ENCODE measurements at regions not wholly inside any gene's neighbourhood (a gene's known extent, or its start where the extent isn't known, plus 50 kb on each side); places are given as distances from the start of the nearest gene placed in this dataset.

DNA sequence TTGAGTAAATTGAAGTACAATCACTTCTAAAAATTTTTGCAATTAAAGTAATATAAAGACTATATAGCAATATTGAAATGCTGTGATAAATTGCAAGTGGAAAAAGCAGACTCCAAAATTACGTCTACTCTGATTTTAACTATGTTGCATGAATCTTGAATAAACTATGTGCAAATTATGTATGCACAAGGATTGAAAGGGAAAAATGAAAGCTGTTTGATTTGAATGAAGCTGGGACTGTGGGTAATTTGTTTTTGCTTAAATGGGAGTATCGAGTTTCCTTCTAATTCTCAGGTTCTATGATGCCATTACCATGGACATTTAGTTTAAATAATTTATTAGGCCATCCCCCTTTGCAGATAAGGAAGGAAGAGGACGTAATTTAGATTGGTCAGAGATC lies 198.7 kb upstream of the MYLIP start:
- DNase-seq: no peak
- intact Hi-C loops (cut with DNase I): no loop called here
- TF ChIP-seq, protein P1, sequence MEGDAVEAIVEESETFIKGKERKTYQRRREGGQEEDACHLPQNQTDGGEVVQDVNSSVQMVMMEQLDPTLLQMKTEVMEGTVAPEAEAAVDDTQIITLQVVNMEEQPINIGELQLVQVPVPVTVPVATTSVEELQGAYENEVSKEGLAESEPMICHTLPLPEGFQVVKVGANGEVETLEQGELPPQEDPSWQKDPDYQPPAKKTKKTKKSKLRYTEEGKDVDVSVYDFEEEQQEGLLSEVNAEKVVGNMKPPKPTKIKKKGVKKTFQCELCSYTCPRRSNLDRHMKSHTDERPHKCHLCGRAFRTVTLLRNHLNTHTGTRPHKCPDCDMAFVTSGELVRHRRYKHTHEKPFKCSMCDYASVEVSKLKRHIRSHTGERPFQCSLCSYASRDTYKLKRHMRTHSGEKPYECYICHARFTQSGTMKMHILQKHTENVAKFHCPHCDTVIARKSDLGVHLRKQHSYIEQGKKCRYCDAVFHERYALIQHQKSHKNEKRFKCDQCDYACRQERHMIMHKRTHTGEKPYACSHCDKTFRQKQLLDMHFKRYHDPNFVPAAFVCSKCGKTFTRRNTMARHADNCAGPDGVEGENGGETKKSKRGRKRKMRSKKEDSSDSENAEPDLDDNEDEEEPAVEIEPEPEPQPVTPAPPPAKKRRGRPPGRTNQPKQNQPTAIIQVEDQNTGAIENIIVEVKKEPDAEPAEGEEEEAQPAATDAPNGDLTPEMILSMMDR (IDR thresholded peaks at IDR 0.05): no peak
- WGBS, 3 donors: 78 to 89% (median 85%) methylated on average over 3 of the region's 3 CpGs
- Histone ChIP-seq H3K27ac (no peak overlapping the region), H3K36me3 (ENCODE audit: insufficient read depth in 1 of 2, low read depth in 1 of 2) (no peaks in the 10 kb centered on the region), H3K4me1 (peaks cover 8% of the 10 kb centered on the region), H3K4me3 (no peak overlapping the region), H3K27me3 (ENCODE audit: insufficient read depth in 3 of 3, low read length in 2 of 3) (no peaks in the 10 kb centered on the region), H3K9me3 (no peaks in the 10 kb centered on the region)
- ATAC-seq: no peak

GRCh38 chr6:15929685-15930084 lies 199.2 kb upstream of the MYLIP start:
- H3K27me3 ChIP-seq (ENCODE audit: insufficient read depth in 3 of 3, low read length in 2 of 3): no peaks in the 10 kb centered on the region
- no peaks in the 10 kb centered on the region for H3K36me3 ChIP-seq (ENCODE audit: insufficient read depth in 1 of 2, low read depth in 1 of 2)
- no peak for ATAC-seq
- H3K4me3 ChIP-seq: no peak overlapping the region
- intact Hi-C loops (cut with DNase I): no loop called here
- H3K4me1 ChIP-seq: peaks cover 8% of the 10 kb centered on the region
- 28 to 36% (median 30%) methylated on average over 1 of the region's 1 CpG for WGBS, 3 donors
- DNase-seq: no peak
- H3K9me3 ChIP-seq: no peaks in the 10 kb centered on the region
- TF ChIP-seq, protein P1 (IDR thresholded peaks at IDR 0.05): no peak
- no peak overlapping the region for H3K27ac ChIP-seq

- ATAC-seq: no peak
- intact Hi-C loops (cut with DNase I): no loop called here
- TF ChIP-seq, protein P1 (IDR thresholded peaks at IDR 0.05): no peak
Measured at GRCh38 chr6:15927531-15928225, 201.2 kb upstream of the MYLIP start.

GRCh38 chr6:15926256-15926655 lies 202.6 kb upstream of the MYLIP start:
- Histone ChIP-seq H3K4me1 (peaks cover 8% of the 10 kb centered on the region), H3K27ac (peak overlapping the region; percentile 63), H3K9me3 (no peaks in the 10 kb centered on the region), H3K27me3 (ENCODE audit: insufficient read depth in 3 of 3, low read length in 2 of 3) (no peaks in the 10 kb centered on the region), H3K36me3 (ENCODE audit: insufficient read depth in 1 of 2, low read depth in 1 of 2) (no peaks in the 10 kb centered on the region), H3K4me3 (no peak overlapping the region)
- ATAC-seq: peak in 3 of 4 donors; percentile 62 to 96 (median 88)
- 16 to 28% (median 24%) methylated on average over 3 of the region's 3 CpGs for WGBS, 3 donors
- intact Hi-C loops (cut with DNase I): no loop called here
- TF ChIP-seq, protein P1 (IDR thresholded peaks at IDR 0.05): no peak
- DNase-seq: no peak

More at GRCh38 chr6:15927531-15928225, 201.2 kb upstream of the MYLIP start:
- no peaks in the 10 kb centered on the region for H3K36me3 ChIP-seq (ENCODE audit: insufficient read depth in 1 of 2, low read depth in 1 of 2)
- H3K4me1 ChIP-seq: peaks cover 8% of the 10 kb centered on the region
- no peaks in the 10 kb centered on the region for H3K9me3 ChIP-seq
- H3K4me3 ChIP-seq: no peak overlapping the region
- H3K27me3 ChIP-seq (ENCODE audit: insufficient read depth in 3 of 3, low read length in 2 of 3): no peaks in the 10 kb centered on the region
- H3K27ac ChIP-seq: no peak overlapping the region
- WGBS, 3 donors: 86 to 94% (median 93%) methylated on average over 2 of the region's 2 CpGs
- DNase-seq: no peak

GRCh38 chr6:15924893-15925292 lies 204.0 kb upstream of the MYLIP start:
- no peak overlapping the region for H3K4me3 ChIP-seq
- H3K27me3 ChIP-seq (ENCODE audit: insufficient read depth in 3 of 3, low read length in 2 of 3): no peaks in the 10 kb centered on the region
- no peaks in the 10 kb centered on the region for H3K36me3 ChIP-seq (ENCODE audit: insufficient read depth in 1 of 2, low read depth in 1 of 2)
- H3K4me1 ChIP-seq: peaks cover 8% of the 10 kb centered on the region
- ATAC-seq (no peak), DNase-seq (no peak)
- no peaks in the 10 kb centered on the region for H3K9me3 ChIP-seq
- intact Hi-C loops (cut with DNase I): no loop called here
- TF ChIP-seq, protein P1 (IDR thresholded peaks at IDR 0.05): no peak
- no peak overlapping the region for H3K27ac ChIP-seq
